Neutrophil (primary cell): ENCODE measurements at regions not wholly inside any gene's neighbourhood (a gene's known extent, or its start where the extent isn't known, plus 50 kb on each side); places are given as distances from the start of the nearest gene placed in this dataset.
A peak's percentile ranks its signal among the peaks of the same experiment; 100 is the strongest.
"Not testable (repeated sequence)": the region's sequence is repeated elsewhere in the genome, so short reads cannot be mapped to it uniquely, and the experiment has no call there.

Experiments used
- H3K27ac ChIP-seq: fragments of 200-600 bp; sonication (generic); 2 replicates; pipeline ENCODE4 v1.5.1; 2016; ENCODE audit warnings: mild to moderate bottlenecking, moderate library complexity
- H3K27me3 ChIP-seq: fragments of 200-600 bp; sonication (generic); 2 replicates; pipeline ENCODE4 v1.6.0; 2016; ENCODE audit warnings: mild to moderate bottlenecking
- H3K36me3 ChIP-seq: fragments of 200-600 bp; sonication (generic); 2 replicates; pipeline ENCODE4 v1.5.1; 2017
- H3K4me1 ChIP-seq, 2 experiments: fragments of 200-600 bp in 1 of 2; sonication (generic) in 1 of 2; 1 replicate in 1 of 2; 2 replicates in 1 of 2; pipeline versions ENCODE4 v1.5.1 to v1.6.1; 2013 to 2016; ENCODE audit warnings: low read depth in 1 of 2, low read length in 1 of 2, mild to moderate bottlenecking in 1 of 2, moderate library complexity in 1 of 2; ENCODE audit not compliant: control insufficient read depth in 1 of 2, insufficient read depth in 1 of 2
- H3K4me3 ChIP-seq, 2 experiments: fragments of 200-600 bp in 1 of 2; sonication (generic) in 1 of 2; 1 replicate in 1 of 2; 2 replicates in 1 of 2; pipeline ENCODE4 v1.5.1; 2013 to 2016; ENCODE audit warnings: low read depth in 1 of 2, low read length in 1 of 2, mild to moderate bottlenecking in 1 of 2, moderate library complexity in 1 of 2
- H3K9me3 ChIP-seq: fragments of 200-600 bp; sonication (generic); 2 replicates; pipeline ENCODE4 v1.5.1; 2016
- TF ChIP-seq, protein P1 (sequence below): fragments of 200-600 bp; sonication (generic); IDR thresholded peaks from 2 replicates; pipeline ENCODE4 v1.5.1; 2016; ENCODE audit warnings: antibody characterized with exemption

DNA sequence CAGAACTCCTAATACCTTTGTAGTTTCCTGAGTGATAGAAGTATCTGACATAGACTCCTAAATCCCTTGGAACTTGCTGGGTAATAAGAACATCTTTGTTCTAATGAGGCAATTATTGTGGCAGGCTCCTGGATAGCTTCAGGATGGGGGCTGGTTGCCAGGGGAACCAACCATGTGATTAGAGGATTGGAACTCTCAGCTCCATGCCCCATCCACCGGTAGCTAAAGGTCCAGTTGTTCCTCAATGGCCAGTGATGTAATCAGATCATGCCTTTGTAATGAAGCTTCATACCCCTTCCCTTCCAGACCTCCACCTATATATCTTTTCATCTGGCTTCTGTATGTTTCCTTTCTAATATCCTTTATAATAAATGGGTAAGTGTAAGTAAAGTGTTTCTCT, 221.2 kb upstream of the ALCAM start:
- TF ChIP-seq, protein P1, sequence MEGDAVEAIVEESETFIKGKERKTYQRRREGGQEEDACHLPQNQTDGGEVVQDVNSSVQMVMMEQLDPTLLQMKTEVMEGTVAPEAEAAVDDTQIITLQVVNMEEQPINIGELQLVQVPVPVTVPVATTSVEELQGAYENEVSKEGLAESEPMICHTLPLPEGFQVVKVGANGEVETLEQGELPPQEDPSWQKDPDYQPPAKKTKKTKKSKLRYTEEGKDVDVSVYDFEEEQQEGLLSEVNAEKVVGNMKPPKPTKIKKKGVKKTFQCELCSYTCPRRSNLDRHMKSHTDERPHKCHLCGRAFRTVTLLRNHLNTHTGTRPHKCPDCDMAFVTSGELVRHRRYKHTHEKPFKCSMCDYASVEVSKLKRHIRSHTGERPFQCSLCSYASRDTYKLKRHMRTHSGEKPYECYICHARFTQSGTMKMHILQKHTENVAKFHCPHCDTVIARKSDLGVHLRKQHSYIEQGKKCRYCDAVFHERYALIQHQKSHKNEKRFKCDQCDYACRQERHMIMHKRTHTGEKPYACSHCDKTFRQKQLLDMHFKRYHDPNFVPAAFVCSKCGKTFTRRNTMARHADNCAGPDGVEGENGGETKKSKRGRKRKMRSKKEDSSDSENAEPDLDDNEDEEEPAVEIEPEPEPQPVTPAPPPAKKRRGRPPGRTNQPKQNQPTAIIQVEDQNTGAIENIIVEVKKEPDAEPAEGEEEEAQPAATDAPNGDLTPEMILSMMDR, result no peak
- Histone ChIP-seq H3K9me3 (no peaks in the 10 kb centered on the region), H3K4me3 (no peak overlapping the region), H3K36me3 (no peaks in the 10 kb centered on the region), H3K27me3 (no peaks in the 10 kb centered on the region), H3K4me1 (peaks cover 10% of the 10 kb centered on the region in 2 experiments), H3K27ac (no peak overlapping the region)

DNA sequence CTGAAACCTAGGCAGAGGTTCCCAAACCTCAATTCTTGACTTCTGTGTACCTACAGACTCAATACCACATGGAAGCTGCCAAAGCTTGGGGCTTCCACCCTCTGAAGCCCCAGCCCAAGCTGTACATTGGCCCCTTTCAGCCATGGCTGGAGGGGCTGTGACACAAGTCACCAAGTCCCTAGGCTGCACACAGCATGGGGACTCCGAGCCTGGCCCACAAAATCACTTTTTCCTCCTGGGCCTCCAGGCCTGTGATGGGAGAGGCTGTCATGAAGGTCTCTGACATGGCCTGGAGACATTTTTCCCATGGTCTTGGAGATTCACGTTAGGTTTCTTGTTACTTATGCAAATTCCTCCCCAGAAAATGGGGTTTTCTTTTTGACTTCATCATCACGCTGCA, 217.5 kb upstream of the ALCAM start:
- not testable (repeated sequence) for H3K36me3 ChIP-seq, H3K4me3 ChIP-seq, H3K9me3 ChIP-seq, H3K27me3 ChIP-seq, H3K4me1 ChIP-seq, H3K27ac ChIP-seq

DNA sequence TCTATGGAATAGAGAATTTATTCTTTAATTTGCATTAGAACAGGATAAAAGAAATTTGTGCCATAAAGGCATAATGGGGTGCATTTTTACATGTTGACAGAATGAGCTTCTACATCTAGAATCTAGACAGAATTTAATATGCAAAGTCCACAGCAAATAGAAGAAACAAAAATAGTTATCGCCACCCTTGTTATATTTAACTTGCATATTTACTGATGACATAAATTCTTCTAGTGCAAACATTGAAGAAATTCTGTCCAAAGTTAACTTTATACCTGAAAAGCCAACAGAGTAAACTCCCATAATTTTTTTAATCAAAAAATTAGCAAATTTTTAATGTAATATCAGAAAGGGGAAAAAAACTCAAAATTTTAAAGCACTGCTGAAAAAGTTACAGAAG, 213.7 kb upstream of the ALCAM start:
- H3K36me3 ChIP-seq, result no peaks in the 10 kb centered on the region
- TF ChIP-seq, protein P1, result no peak
- no peak overlapping the region for H3K27ac ChIP-seq
- H3K27me3 ChIP-seq, result no peaks in the 10 kb centered on the region
- peaks cover 0 to 4% of the 10 kb centered on the region in 2 experiments for H3K4me1 ChIP-seq
- H3K4me3 ChIP-seq, result no peak overlapping the region
- H3K9me3 ChIP-seq, result no peaks in the 10 kb centered on the region

DNA sequence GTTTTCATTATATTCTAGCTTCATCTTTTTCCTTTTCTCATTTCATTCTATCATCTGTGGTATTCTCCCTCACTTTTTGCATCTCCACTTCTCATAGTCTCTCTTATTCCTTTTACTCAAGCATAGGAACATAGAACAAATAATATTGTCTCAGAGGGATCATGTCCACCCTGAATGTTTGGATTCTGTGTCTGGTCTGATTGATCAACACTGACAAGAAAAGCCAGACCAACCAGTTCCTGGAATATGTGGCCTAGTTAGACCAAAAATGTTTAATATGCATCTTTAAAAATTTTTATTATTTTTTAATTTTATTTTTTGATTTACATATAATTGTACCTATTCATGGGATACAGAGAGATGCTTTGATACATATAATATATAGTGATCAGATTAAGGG, 212.0 kb upstream of the ALCAM start:
- H3K4me3 ChIP-seq, result no peak overlapping the region
- H3K27ac ChIP-seq, result no peak overlapping the region
- no peaks in the 10 kb centered on the region for H3K9me3 ChIP-seq
- H3K4me1 ChIP-seq, result peaks cover 4 to 11% of the 10 kb centered on the region in 2 experiments
- TF ChIP-seq, protein P1, result no peak
- no peaks in the 10 kb centered on the region for H3K36me3 ChIP-seq
- no peaks in the 10 kb centered on the region for H3K27me3 ChIP-seq

DNA sequence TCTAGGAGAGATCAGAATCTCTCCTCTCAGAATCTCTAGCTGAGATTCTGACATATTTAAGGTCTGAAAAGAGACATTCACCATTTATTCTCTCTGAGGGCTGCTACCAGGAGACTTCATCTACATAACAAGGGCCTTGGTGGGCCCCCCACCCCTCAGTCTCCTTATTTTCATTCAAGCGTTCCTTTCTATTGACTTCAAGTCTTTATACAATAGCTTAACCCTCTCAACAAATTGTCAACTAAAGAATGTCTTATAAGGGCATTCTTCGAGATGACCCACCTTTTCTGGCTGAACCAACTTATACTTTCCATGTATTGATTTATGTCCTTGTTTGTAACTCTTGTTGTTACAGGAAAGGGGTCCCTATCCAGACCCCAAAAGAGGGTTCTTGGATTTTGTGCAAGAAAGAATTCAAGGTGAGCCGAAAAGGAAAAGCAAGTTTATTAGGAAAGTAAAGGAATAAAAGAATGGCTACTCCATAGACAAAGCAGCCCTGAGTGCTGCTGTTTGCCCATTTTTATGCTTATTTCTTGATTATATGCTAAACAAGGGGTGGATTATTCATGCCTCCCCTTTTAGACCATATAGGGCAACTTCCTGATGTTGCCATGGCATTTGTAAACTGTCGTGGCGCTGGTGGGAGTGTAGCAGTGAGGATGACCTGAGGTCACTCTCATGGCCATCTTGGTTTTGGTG, 209.5 kb upstream of the ALCAM start:
- Histone ChIP-seq H3K36me3 (no peaks in the 10 kb centered on the region), H3K4me3 (no peak overlapping the region)
- TF ChIP-seq, protein P1, result no peak

DNA sequence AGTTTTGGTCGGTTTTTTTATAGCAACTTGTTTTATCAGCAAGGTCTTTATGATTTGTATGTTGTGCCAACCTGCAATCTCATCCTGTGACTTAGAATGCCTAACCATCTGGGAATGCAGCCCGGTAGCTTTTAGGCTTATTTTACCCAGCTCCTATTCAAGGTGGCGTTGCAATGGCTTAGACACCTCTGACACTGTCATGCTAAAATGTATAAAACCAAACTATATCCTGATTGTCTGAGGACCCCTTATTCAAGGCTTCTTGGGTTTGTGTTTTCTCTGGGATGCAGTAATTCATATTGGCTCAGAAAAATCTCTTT, 209.0 kb upstream of the ALCAM start:
- Histone ChIP-seq H3K4me1 (peaks cover 4 to 11% of the 10 kb centered on the region in 2 experiments), H3K4me3 (no peak overlapping the region), H3K36me3 (no peaks in the 10 kb centered on the region), H3K9me3 (no peaks in the 10 kb centered on the region), H3K27ac (peak overlapping the region; percentile 48), H3K27me3 (no peaks in the 10 kb centered on the region)
- TF ChIP-seq, protein P1, result no peak

More for the DNA sequence above, 209.5 kb upstream of the ALCAM start:
- H3K4me1 ChIP-seq, result peaks cover 4 to 11% of the 10 kb centered on the region in 2 experiments
- no peaks in the 10 kb centered on the region for H3K9me3 ChIP-seq
- no peaks in the 10 kb centered on the region for H3K27me3 ChIP-seq
- no peak overlapping the region for H3K27ac ChIP-seq
